ENCODE measurements at regions not wholly inside any gene's neighbourhood (a gene's known extent, or its start where the extent isn't known, plus 50 kb on each side); places are given as distances from the start of the nearest gene placed in this dataset.

DNA sequence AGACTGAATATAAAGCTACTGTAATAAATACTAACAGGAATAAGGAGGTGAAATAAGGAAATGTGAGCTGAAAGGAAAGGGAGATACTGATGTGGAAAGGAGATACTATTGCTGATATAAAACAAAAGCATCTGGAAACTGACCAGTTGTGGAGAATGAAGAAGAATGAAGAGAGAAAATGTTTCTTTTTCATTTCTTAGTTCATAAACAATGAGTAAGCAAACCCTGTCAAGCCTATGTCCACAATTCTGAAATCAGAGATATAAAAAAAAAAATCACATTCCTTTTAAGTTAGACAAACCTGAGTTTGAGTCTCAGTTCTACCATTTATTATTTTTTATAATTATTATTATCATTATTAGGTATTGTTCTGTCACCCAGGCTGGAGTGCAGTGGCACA is 121.6 kb upstream of the GJE1 start:
- H3K36me3 ChIP-seq (ENCODE audit: insufficient read depth, low read length) = no peaks in the 10 kb centered on the region
- no peak overlapping the region for H2AFZ ChIP-seq (ENCODE audit: low read length)
- H3K27ac ChIP-seq (ENCODE audit: low read depth, low read length, poor library complexity, severe bottlenecking) = no peak overlapping the region
- H3K27me3 ChIP-seq (ENCODE audit: insufficient read depth, low read length) = no peaks in the 10 kb centered on the region
- no peaks in the 10 kb centered on the region for H4K20me1 ChIP-seq (ENCODE audit: insufficient read depth, low read length)
- TF ChIP-seq EZH2 (IDR thresholded peaks at IDR 0.05; ENCODE audit: borderline replicate concordance, low read length) = no peak
- TF ChIP-seq, protein P1, sequence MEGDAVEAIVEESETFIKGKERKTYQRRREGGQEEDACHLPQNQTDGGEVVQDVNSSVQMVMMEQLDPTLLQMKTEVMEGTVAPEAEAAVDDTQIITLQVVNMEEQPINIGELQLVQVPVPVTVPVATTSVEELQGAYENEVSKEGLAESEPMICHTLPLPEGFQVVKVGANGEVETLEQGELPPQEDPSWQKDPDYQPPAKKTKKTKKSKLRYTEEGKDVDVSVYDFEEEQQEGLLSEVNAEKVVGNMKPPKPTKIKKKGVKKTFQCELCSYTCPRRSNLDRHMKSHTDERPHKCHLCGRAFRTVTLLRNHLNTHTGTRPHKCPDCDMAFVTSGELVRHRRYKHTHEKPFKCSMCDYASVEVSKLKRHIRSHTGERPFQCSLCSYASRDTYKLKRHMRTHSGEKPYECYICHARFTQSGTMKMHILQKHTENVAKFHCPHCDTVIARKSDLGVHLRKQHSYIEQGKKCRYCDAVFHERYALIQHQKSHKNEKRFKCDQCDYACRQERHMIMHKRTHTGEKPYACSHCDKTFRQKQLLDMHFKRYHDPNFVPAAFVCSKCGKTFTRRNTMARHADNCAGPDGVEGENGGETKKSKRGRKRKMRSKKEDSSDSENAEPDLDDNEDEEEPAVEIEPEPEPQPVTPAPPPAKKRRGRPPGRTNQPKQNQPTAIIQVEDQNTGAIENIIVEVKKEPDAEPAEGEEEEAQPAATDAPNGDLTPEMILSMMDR (IDR thresholded peaks at IDR 0.05; ENCODE audit: low read length) = no peak
- H3K4me1 ChIP-seq (ENCODE audit: insufficient read depth, low read length, severe bottlenecking) = no peaks in the 10 kb centered on the region
- H3K4me2 ChIP-seq (ENCODE audit: low read length) = no peak overlapping the region
- H3K4me3 ChIP-seq (ENCODE audit: low read depth, low read length, poor library complexity, severe bottlenecking) = no peak overlapping the region
- no peaks in the 10 kb centered on the region for H3K79me2 ChIP-seq (ENCODE audit: insufficient read depth, low read length)
- H3K9me2 ChIP-seq (ENCODE audit: low read depth, low read length) = no peaks in the 10 kb centered on the region
- H3K9ac ChIP-seq (ENCODE audit: low read length) = no peak overlapping the region
- H3F3A ChIP-seq (ENCODE audit: insufficient read depth, low read length) = no peaks in the 10 kb centered on the region
- H3K9me3 ChIP-seq (ENCODE audit: low read length) = no peaks in the 10 kb centered on the region

DNA sequence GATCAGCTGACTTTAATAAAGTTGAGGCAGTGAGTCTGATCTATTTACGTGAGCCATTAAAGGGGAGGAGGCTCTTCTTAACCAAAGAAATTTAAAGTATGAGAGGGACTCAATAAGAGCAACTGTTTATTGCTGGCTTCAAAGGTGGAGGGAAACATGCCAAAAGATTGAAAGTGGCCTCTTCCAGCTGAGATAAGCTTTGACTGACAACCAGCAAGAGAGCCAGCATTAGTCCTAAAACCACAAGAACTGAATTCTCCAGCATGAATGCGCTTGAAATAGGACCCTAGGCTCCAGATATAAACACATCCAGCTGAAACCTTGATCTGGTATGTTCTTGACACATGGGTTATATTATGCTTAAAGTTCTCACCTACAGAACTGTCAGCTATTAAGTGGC is 123.1 kb upstream of the GJE1 start:
- no peaks in the 10 kb centered on the region for H3K9me2 ChIP-seq (ENCODE audit: low read depth, low read length)
- H3K79me2 ChIP-seq (ENCODE audit: insufficient read depth, low read length) = no peaks in the 10 kb centered on the region
- no peak overlapping the region for H3K4me3 ChIP-seq (ENCODE audit: low read depth, low read length, poor library complexity, severe bottlenecking)
- H3K9ac ChIP-seq (ENCODE audit: low read length) = no peak overlapping the region
- no peaks in the 10 kb centered on the region for H3K36me3 ChIP-seq (ENCODE audit: insufficient read depth, low read length)
- H3K27ac ChIP-seq (ENCODE audit: low read depth, low read length, poor library complexity, severe bottlenecking) = no peak overlapping the region
- H3K9me3 ChIP-seq (ENCODE audit: low read length) = no peaks in the 10 kb centered on the region
- H3F3A ChIP-seq (ENCODE audit: insufficient read depth, low read length) = no peaks in the 10 kb centered on the region
- H4K20me1 ChIP-seq (ENCODE audit: insufficient read depth, low read length) = no peaks in the 10 kb centered on the region
- TF ChIP-seq EZH2 (IDR thresholded peaks at IDR 0.05; ENCODE audit: borderline replicate concordance, low read length) = no peak
- TF ChIP-seq, protein P1 (IDR thresholded peaks at IDR 0.05; ENCODE audit: low read length) = no peak
- no peak overlapping the region for H3K4me2 ChIP-seq (ENCODE audit: low read length)
- H3K4me1 ChIP-seq (ENCODE audit: insufficient read depth, low read length, severe bottlenecking) = no peaks in the 10 kb centered on the region
- no peaks in the 10 kb centered on the region for H3K27me3 ChIP-seq (ENCODE audit: insufficient read depth, low read length)
- H2AFZ ChIP-seq (ENCODE audit: low read length) = no peak overlapping the region

DNA sequence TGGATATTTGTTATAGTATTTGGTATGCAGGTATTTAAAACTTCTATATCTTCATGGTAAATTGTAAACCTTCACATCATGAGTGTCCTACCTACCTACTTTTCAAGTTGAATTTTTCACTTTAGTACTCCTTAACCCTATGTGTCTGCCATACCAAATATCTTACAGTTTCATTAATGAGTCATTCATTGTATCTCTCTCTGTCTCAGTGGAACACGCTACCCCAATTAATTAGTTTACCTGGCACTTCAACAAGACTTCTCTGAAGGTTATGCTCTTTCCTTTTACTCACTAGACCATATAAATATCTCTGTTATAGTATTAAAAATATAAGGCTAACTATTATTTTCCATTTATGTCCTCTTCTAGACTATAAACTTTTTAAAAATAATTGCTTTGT is 123.9 kb upstream of the GJE1 start:
- Histone ChIP-seq H3K27me3 (ENCODE audit: insufficient read depth, low read length) (no peaks in the 10 kb centered on the region), H3K27ac (ENCODE audit: low read depth, low read length, poor library complexity, severe bottlenecking) (no peak overlapping the region), H3K36me3 (ENCODE audit: insufficient read depth, low read length) (no peaks in the 10 kb centered on the region), H3K4me3 (ENCODE audit: low read depth, low read length, poor library complexity, severe bottlenecking) (no peak overlapping the region), H3K9me3 (ENCODE audit: low read length) (no peaks in the 10 kb centered on the region), H3K9me2 (ENCODE audit: low read depth, low read length) (no peaks in the 10 kb centered on the region), H4K20me1 (ENCODE audit: insufficient read depth, low read length) (no peaks in the 10 kb centered on the region), H3F3A (ENCODE audit: insufficient read depth, low read length) (no peaks in the 10 kb centered on the region), H3K9ac (ENCODE audit: low read length) (no peak overlapping the region), H3K79me2 (ENCODE audit: insufficient read depth, low read length) (no peaks in the 10 kb centered on the region), H2AFZ (ENCODE audit: low read length) (no peak overlapping the region), H3K4me2 (ENCODE audit: low read length) (no peak overlapping the region), H3K4me1 (ENCODE audit: insufficient read depth, low read length, severe bottlenecking) (no peaks in the 10 kb centered on the region)
- TF ChIP-seq, protein P1 (IDR thresholded peaks at IDR 0.05; ENCODE audit: low read length) = no peak
- no peak for TF ChIP-seq EZH2 (IDR thresholded peaks at IDR 0.05; ENCODE audit: borderline replicate concordance, low read length)
